IMR-90 (cell line): ENCODE measurements at regions not wholly inside any gene's neighbourhood (a gene's known extent, or its start where the extent isn't known, plus 50 kb on each side); places are given as distances from the start of the nearest gene placed in this dataset.

Experiments used
- ATAC-seq: fragments of 200-7000 bp; cut with Tn5 transposase; 2 replicates; pipeline ENCODE4 v1.9.1; 2020; ENCODE audit warnings: low read depth, mild to moderate bottlenecking, moderate library complexity
- BruUV-seq: library from RNA; stranded (reverse); fragments of 400-500 nt; replicated peaks from 2 replicates; lab custom pipeline; 2021; lab: Mats Ljungman, UMichigan
- CTCF ChIA-PET: fragments of 300-600 bp; formaldehyde crosslinking; extraction: SDS; loops from one replicate; lab custom pipeline; 2021; ENCODE audit warnings: antibody characterized with exemption; lab: Yijun Ruan, JAX
- POLR2A ChIA-PET: fragments of 300-600 bp; sonication (Branson Sonifier 250); formaldehyde crosslinking; loops from one replicate; lab custom pipeline; 2022; ENCODE audit warnings: antibody characterized with exemption; ENCODE audit not compliant: unreplicated experiment; lab: Charles Lee
- DNase-seq: peaks from one replicate; pipeline ENCODE4 v3.0.0; 2013
- H2AFZ ChIP-seq: replicated peaks from 2 replicates; pipeline ENCODE3; 2013; ENCODE audit warnings: low read length, mild to moderate bottlenecking; ENCODE audit not compliant: poor library complexity
- H2AK5ac ChIP-seq: 2 replicates; pipeline ENCODE4 v1.6.1; 2013; ENCODE audit warnings: low read depth, low read length, inconsistent platforms
- H2AK9ac ChIP-seq: replicated peaks from 2 replicates; pipeline ENCODE3; 2013; ENCODE audit warnings: mild to moderate bottlenecking, low read depth, low read length, moderate library complexity; ENCODE audit not compliant: poor library complexity
- H2BK120ac ChIP-seq: 2 replicates; pipeline ENCODE4 v1.6.1; 2013; ENCODE audit warnings: low read depth, low read length, inconsistent platforms
- H2BK15ac ChIP-seq: 3 replicates; pipeline ENCODE4 v1.6.1; 2013; ENCODE audit warnings: low read depth, low read length, inconsistent platforms
- H2BK20ac ChIP-seq: 2 replicates; pipeline ENCODE4 v1.6.1; 2013; ENCODE audit warnings: low read depth, mild to moderate bottlenecking, inconsistent platforms, low read length, moderate library complexity
- H2BK5ac ChIP-seq: 2 replicates; pipeline ENCODE4 v1.6.1; 2013; ENCODE audit warnings: mild to moderate bottlenecking, low read depth, low read length, inconsistent platforms; ENCODE audit not compliant: poor library complexity, severe bottlenecking
- H3K14ac ChIP-seq: replicated peaks from 2 replicates; pipeline ENCODE4 v1.6.1; 2013; ENCODE audit warnings: low read depth, low read length, inconsistent platforms
- H3K18ac ChIP-seq: 2 replicates; pipeline ENCODE4 v1.6.1; 2013; ENCODE audit warnings: low read depth, low read length, control low read depth
- H3K23ac ChIP-seq: 2 replicates; pipeline ENCODE4 v1.6.1; 2013; ENCODE audit warnings: low read depth, low read length, inconsistent platforms
- H3K27ac ChIP-seq: 2 replicates; pipeline ENCODE4 v1.5.1; 2013; ENCODE audit warnings: mild to moderate bottlenecking, control low read depth, low read length; ENCODE audit not compliant: insufficient read depth
- H3K27me3 ChIP-seq: 2 replicates; pipeline ENCODE4 v1.6.1; 2013; ENCODE audit warnings: low read length; ENCODE audit not compliant: control insufficient read depth, insufficient read depth
- H3K36me3 ChIP-seq: 2 replicates; pipeline ENCODE4 v1.6.1; 2013; ENCODE audit warnings: low read length, mixed read lengths; ENCODE audit not compliant: control insufficient read depth, insufficient read depth
- H3K4ac ChIP-seq: 2 replicates; pipeline ENCODE4 v1.6.1; 2013; ENCODE audit warnings: low read depth, low read length, inconsistent platforms
- H3K4me1 ChIP-seq: 2 replicates; pipeline ENCODE4 v1.6.1; 2013; ENCODE audit warnings: low read length, mixed read lengths; ENCODE audit not compliant: control insufficient read depth, insufficient read depth
- H3K4me2 ChIP-seq: 2 replicates; pipeline ENCODE4 v1.6.1; 2013; ENCODE audit warnings: low read depth, mild to moderate bottlenecking, control low read depth, low read length, moderate library complexity
- H3K4me3 ChIP-seq: 2 replicates; pipeline ENCODE4 v1.5.1; 2013; ENCODE audit warnings: low read depth, mild to moderate bottlenecking, control low read depth, low read length, moderate library complexity; ENCODE audit not compliant: insufficient read depth
- H3K56ac ChIP-seq: 2 replicates; pipeline ENCODE4 v1.6.1; 2013; ENCODE audit warnings: low read length, inconsistent platforms; ENCODE audit not compliant: insufficient read depth; ENCODE audit errors: extremely low read depth
- H3K79me1 ChIP-seq, 2 experiments: 2 replicates each; pipeline ENCODE4 v1.6.1; 2013; ENCODE audit warnings: low read length in 2 of 2, inconsistent platforms in 1 of 2, low read depth in 1 of 2
- H3K9ac ChIP-seq: 2 replicates; pipeline ENCODE4 v1.6.1; 2013; ENCODE audit warnings: low read depth, low read length, control low read depth
- H3K9me1 ChIP-seq: 2 replicates; pipeline ENCODE4 v1.6.1; 2013; ENCODE audit warnings: low read length, inconsistent platforms; ENCODE audit not compliant: insufficient read depth
- H3K9me3 ChIP-seq: 2 replicates; pipeline ENCODE4 v1.6.1; 2013; ENCODE audit warnings: low read length; ENCODE audit not compliant: control insufficient read depth, insufficient read depth
- H4K20me1 ChIP-seq: 2 replicates; pipeline ENCODE4 v1.6.1; 2013; ENCODE audit warnings: low read length, inconsistent platforms; ENCODE audit not compliant: insufficient read depth
- H4K5ac ChIP-seq: 2 replicates; pipeline ENCODE4 v1.6.1; 2013; ENCODE audit warnings: mild to moderate bottlenecking, low read depth, low read length, control low read depth
- H4K8ac ChIP-seq, 2 experiments: 2 replicates each; pipeline ENCODE4 v1.6.1; 2013; ENCODE audit warnings: low read depth in 2 of 2, low read length in 2 of 2, control low read depth in 1 of 2, inconsistent platforms in 1 of 2
- H4K91ac ChIP-seq: 2 replicates; pipeline ENCODE4 v1.6.1; 2013; ENCODE audit warnings: low read depth, low read length, inconsistent platforms; ENCODE audit not compliant: insufficient read depth
- BHLHE40 ChIP-seq: fragments of 150-350 bp; IDR thresholded peaks from 2 replicates; pipeline ENCODE4 v1.6.1; 2016; ENCODE audit warnings: mild to moderate bottlenecking, low read depth, low read length
- CEBPB ChIP-seq: IDR thresholded peaks from 2 replicates; pipeline ENCODE4 v1.6.1; 2012; ENCODE audit warnings: low read depth, low read length, improper control_type of control experiment
- CHD1 ChIP-seq: IDR thresholded peaks from 2 replicates; pipeline ENCODE4 v1.6.1; 2012; ENCODE audit warnings: low read depth, low read length, improper control_type of control experiment
- CTCF ChIP-seq: conservative IDR thresholded peaks from 2 replicates; pipeline ENCODE4 v1.5.1; 2012; ENCODE audit warnings: mild to moderate bottlenecking, low read depth, low read length, improper control_type of control experiment
- ELK1 ChIP-seq: fragments of 150-350 bp; IDR thresholded peaks from 2 replicates; pipeline ENCODE4 v1.6.1; 2016; ENCODE audit warnings: low read depth, mild to moderate bottlenecking, low read length, moderate library complexity, borderline replicate concordance
- FOS ChIP-seq: fragments of 150-350 bp; IDR thresholded peaks from 2 replicates; pipeline ENCODE4 v1.6.1; 2016; ENCODE audit warnings: low read depth, low read length
- MAFK ChIP-seq: IDR thresholded peaks from 2 replicates; pipeline ENCODE4 v1.6.1; 2012; ENCODE audit warnings: low read depth, low read length, improper control_type of control experiment
- MAZ ChIP-seq: IDR thresholded peaks from 2 replicates; pipeline ENCODE4 v1.6.1; 2012; ENCODE audit warnings: low read depth, mild to moderate bottlenecking, low read length, improper control_type of control experiment, moderate library complexity, borderline replicate concordance
- MXI1 ChIP-seq: IDR thresholded peaks from 2 replicates; pipeline ENCODE4 v1.6.1; 2012; ENCODE audit warnings: low read depth, mild to moderate bottlenecking, low read length, moderate library complexity, borderline replicate concordance
- POLR2A ChIP-seq: IDR thresholded peaks from 2 replicates; pipeline ENCODE4 v1.6.1; 2012; ENCODE audit warnings: mild to moderate bottlenecking, low read depth, low read length
- RAD21 ChIP-seq: IDR thresholded peaks from 2 replicates; pipeline ENCODE4 v1.6.1; 2012; ENCODE audit warnings: low read length, improper control_type of control experiment
- RCOR1 ChIP-seq: IDR thresholded peaks from 2 replicates; pipeline ENCODE4 v1.6.1; 2012; ENCODE audit warnings: mild to moderate bottlenecking, low read length, improper control_type of control experiment; ENCODE audit not compliant: insufficient replicate concordance
- RFX5 ChIP-seq: IDR thresholded peaks from 2 replicates; pipeline ENCODE4 v1.8.0; 2012; ENCODE audit warnings: low read depth, mild to moderate bottlenecking, low read length, moderate library complexity
- SMC3 ChIP-seq: fragments of 150-350 bp; IDR thresholded peaks from 2 replicates; pipeline ENCODE4 v1.6.1; 2016; ENCODE audit warnings: low read depth, mild to moderate bottlenecking, antibody characterized with exemption, low read length, moderate library complexity
- WGBS, 2 experiments: methylation state at CpG; one replicate each; pipeline versions ENCODE4 v1.1.5 to v1.1.7; 2013; ENCODE audit warnings: missing lambda C conversion rate in 2 of 2; ENCODE audit not compliant: insufficient read length in 1 of 2; ENCODE audit errors: extremely low coverage in 2 of 2; 5-methylcytosine and 5-hydroxymethylcytosine counted together
- dilution Hi-C: fragments of 300-500 bp; cut with HindIII; formaldehyde crosslinking; loops from one replicate; pipeline ENCODE4 v1.14.3; 2018; ENCODE audit warnings: low sequenced_read_pairs; ENCODE audit not compliant: unreplicated experiment
- in situ Hi-C: fragments of 300-500 bp; cut with MboI; formaldehyde crosslinking; loops from 3 replicates; pipeline ENCODE4 v1.14.3; 2019; ENCODE audit warnings: low sequenced_read_pairs, inconsistent platforms, mixed read lengths
- intact Hi-C: fragments of 100-400 bp; cut with micrococcal nuclease; formaldehyde crosslinking; loops from 2 replicates; pipeline ENCODE4 v1.10.0; 2022

GRCh38 chr2:120683081-120683480 is 52.6 kb upstream of the GLI2 start:
- Histone ChIP-seq H4K91ac (no peak overlapping the region), H4K5ac (no peak overlapping the region), H2BK5ac (no peak overlapping the region), H3K4ac (no peak overlapping the region), H3K4me2 (no peak overlapping the region), H4K8ac (no peak overlapping the region), H3K79me1 (no peaks in the 10 kb centered on the region), H3K14ac (no peak overlapping the region), H3K56ac (no peak overlapping the region), H3K9me1 (peaks cover 3% of the 10 kb centered on the region; the same call in 1 of the 2 replicates), H2AK5ac (peak overlapping the region; percentile 51), H2AFZ (no peak overlapping the region), H2AK9ac (no peak overlapping the region), H3K18ac (0 out of 2 replicates have a peak overlapping the region, but pooled peaks have one; percentile 10), H4K20me1 (no peaks in the 10 kb centered on the region), H3K36me3 (no peaks in the 10 kb centered on the region), H2BK120ac (no peak overlapping the region; the same call in 1 of the 2 replicates), H3K9me3 (peaks cover 3% of the 10 kb centered on the region; the same call in 1 of the 2 replicates), H3K4me1 (peaks cover 18% of the 10 kb centered on the region), H2BK15ac (no peak overlapping the region), H3K9ac (no peak overlapping the region), H3K23ac (no peak overlapping the region), H3K27ac (no peak overlapping the region), H2BK20ac (no peak overlapping the region), H3K27me3 (peaks cover 3% of the 10 kb centered on the region; the same call in 1 of the 2 replicates), H3K4me3 (no peak overlapping the region)
- dilution Hi-C loops, result no loop called here
- DNase-seq (no peak), ATAC-seq (no peak)
- POLR2A ChIA-PET, result no interaction called here
- WGBS, 2 experiments, result 100% methylated on average over 1 of the region's 6 CpGs; no CpG with 5 or more reads in 1 of the 2 experiments
- intact Hi-C loops, result loop anchor here (5.0 kb wide), 2 partner anchors 576 to 1041 kb away; no protein-coding TSS in a partner anchor
- CTCF ChIA-PET, result interaction anchor here (3.6 kb wide), 1 partner anchor 340 kb away, joined by 34 read pairs; no protein-coding TSS in a partner anchor
- BruUV-seq, result no TSS peak
- in situ Hi-C loops, result loop anchor here (25.0 kb wide), 2 partner anchors 679 to 946 kb away; no protein-coding TSS in a partner anchor
- no peak for TF ChIP-seq SMC3
- TF ChIP-seq RFX5, result no peak
- no peak for TF ChIP-seq FOS
- TF ChIP-seq RCOR1, result no peak
- no peak for TF ChIP-seq MXI1
- TF ChIP-seq CTCF, result no peak
- no peak for TF ChIP-seq MAFK
- TF ChIP-seq POLR2A, result no peak
- TF ChIP-seq ELK1, result no peak
- no peak for TF ChIP-seq RAD21
- no peak for TF ChIP-seq BHLHE40
- no peak for TF ChIP-seq CHD1
- no peak for TF ChIP-seq MAZ
- TF ChIP-seq CEBPB, result no peak
